ENCODE measurements at regions not wholly inside any gene's neighbourhood (a gene's known extent, or its start where the extent isn't known, plus 50 kb on each side); places are given as distances from the start of the nearest gene placed in this dataset.

DNA sequence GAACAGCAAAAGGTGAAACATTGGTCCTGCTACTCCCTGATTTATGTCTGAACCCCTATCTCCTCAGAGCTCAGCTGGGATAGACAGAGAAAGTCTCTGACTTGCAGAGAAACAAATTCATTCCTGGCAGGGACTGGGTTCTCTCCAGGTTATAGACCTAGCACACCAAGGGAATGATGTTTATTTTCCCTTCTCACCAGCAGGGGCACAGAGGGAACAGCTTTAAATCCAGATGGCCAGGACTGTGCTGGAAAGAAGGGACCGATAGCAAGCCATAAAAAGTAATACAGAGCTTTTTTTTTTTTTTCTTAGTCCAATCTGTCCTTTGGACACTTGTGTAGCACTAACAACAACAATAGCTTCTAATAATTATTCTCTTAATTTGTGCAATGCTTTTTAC, 141.1 kb upstream of the C9orf72 start:
- TF ChIP-seq POLR2A (IDR thresholded peaks at IDR 0.05), result no peak
- TF ChIP-seq, protein P1, sequence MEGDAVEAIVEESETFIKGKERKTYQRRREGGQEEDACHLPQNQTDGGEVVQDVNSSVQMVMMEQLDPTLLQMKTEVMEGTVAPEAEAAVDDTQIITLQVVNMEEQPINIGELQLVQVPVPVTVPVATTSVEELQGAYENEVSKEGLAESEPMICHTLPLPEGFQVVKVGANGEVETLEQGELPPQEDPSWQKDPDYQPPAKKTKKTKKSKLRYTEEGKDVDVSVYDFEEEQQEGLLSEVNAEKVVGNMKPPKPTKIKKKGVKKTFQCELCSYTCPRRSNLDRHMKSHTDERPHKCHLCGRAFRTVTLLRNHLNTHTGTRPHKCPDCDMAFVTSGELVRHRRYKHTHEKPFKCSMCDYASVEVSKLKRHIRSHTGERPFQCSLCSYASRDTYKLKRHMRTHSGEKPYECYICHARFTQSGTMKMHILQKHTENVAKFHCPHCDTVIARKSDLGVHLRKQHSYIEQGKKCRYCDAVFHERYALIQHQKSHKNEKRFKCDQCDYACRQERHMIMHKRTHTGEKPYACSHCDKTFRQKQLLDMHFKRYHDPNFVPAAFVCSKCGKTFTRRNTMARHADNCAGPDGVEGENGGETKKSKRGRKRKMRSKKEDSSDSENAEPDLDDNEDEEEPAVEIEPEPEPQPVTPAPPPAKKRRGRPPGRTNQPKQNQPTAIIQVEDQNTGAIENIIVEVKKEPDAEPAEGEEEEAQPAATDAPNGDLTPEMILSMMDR (IDR thresholded peaks at IDR 0.05), result no peak

All from right lobe of liver (tissue), 4 donors.